Embryonic facial prominence (tissue), 1 donor: ENCODE measurements at regions not wholly inside any gene's neighbourhood (a gene's known extent, or its start where the extent isn't known, plus 50 kb on each side); places are given as distances from the start of the nearest gene placed in this dataset.
"Not testable (repeated sequence)": the region's sequence is repeated elsewhere in the genome, so short reads cannot be mapped to it uniquely, and the experiment has no call there.

Experiments
- DNase-seq: peaks from one replicate; pipeline ENCODE4 v3.0.0-alpha.2; 2016; ENCODE audit errors: extremely low spot score

DNA sequence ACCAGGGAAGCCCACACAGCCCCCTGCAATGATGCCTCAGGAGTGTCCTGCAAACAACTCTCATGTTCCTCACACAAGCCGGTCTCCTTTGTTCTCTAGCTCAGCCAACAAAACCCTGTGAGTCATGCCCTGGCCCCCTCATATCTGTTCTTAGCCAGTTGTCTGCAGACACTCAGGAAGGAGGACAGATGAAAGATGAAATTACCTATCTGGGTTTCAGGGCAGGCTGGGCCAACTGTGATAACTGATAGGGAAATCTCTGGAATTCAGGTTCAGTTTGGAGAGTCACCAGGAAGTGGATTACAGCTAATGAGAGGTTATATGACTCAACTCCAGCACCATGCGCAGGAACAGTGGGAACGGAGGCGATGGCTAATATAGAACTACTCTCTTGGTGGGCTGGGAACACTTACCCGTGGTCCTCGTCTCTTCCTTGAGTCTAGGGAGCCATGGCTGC is 352.0 kb upstream of the ADAMTS9 start:
- no peak for DNase-seq

DNA sequence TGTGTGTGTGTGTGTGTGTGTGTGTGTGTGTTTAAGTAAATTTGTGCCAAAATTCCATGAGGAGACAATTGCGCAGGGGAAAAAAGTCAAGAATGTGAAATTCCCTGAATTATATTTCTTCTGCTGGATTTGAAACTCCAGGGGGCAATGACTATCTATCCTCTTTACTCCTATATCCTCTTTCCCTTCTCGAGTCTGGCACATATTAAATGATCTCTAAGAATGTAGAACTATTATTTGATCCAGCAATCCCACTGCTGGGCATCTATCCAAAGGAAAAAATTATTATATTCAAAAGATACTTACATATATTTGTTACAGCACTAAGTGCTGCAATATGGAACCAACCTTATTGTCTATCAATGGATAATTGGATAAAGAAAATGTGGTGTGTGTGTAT is 350.1 kb upstream of the ADAMTS9 start:
- DNase-seq, result peak; percentile 65

DNA sequence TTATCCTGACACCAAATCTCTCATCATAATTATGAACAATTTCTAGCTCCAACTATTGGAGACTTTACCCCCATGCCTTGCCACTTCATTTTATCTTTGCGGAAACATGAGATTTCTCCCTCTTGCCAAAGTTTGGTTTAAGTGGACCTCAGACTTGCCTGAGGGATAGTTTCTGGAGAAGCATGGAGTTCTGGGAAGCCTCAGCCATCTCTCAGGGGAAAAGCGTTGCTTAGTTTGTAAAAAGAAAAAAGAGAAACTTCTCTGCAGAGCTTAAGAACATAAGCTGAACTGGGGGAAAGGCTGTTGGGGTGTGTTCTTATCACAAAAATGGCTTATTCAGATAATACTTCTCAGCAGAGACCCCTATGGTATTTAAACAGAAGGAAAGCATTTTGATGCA is 347.4 kb upstream of the ADAMTS9 start:
- DNase-seq, result no peak

DNA sequence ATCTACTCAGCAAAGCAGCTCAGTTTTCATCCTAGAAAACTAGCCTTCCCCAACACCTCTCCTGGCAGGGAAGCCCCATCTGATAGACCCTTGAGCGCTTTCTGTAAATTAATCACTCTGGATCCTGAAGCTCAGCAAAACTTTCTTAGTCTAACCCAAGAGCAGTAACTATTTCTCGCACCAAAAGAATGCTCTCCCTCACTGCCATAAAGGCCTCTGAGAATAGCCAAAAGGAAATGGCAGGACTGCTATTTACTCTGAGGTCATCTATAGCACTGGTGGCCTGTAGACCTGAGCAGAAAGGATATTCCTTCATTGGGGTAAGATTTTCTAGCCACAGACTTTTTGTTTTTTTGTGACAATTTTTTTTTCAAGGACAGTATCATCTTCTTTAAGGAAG is 345.8 kb upstream of the ADAMTS9 start:
- DNase-seq, result no peak

DNA sequence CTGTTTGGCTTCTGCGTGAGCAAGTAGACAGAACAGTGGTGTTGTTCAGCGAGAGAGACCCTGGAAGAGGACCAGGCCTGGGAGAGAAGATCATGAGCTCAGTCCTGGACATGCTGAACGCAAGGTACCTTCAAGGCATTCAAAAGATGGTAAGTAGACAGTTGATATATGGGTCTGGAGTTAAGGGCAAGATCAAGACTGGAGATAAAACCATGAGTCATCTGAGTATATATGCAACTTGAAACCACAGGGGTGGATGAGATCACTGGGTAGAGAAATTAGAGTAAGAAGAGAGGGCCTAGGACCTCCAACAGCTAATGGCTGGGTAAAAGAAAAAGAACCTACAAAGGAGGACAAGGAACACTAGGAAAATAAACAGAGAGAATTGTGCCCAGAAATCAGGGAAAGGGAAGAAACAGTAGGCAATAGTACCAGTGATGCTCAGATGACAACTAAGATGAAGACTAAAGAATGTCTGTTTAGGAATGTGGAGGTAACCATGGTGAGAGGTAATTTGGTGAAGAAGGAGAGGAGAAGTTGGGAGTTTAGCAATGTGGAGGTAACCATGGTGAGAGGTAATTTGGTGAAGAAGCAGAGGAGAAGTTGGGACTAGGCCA is 343.2 kb upstream of the ADAMTS9 start:
- DNase-seq, result no peak

DNA sequence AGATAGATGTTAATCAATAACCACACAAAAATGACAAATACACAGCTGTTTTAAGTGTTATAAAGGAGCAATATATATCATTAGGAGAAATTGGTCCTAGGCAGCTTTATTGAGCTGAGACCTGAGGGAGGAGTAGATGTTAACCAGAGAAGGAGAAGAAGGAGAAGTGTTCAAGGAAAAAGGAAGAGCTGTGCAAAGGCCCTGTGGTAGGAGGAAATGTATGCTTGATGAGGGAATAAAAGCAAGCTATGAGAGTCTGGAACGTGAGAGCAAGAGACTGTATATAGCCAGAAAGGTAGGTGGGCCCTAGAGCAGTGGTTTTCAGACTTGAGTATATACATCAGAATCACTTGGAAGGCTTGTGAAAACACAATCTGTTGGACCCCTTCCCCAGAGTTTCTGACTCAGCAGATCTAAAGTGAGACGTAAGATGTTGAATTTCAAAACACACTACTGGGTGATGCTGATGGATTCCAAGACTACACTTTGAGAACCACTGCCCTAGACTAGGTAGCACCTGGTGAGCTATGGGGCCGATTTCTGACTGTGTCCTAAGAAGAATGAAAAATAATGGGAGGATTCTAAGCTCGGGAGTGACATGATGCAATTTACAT is 342.3 kb upstream of the ADAMTS9 start:
- no peak for DNase-seq

DNA sequence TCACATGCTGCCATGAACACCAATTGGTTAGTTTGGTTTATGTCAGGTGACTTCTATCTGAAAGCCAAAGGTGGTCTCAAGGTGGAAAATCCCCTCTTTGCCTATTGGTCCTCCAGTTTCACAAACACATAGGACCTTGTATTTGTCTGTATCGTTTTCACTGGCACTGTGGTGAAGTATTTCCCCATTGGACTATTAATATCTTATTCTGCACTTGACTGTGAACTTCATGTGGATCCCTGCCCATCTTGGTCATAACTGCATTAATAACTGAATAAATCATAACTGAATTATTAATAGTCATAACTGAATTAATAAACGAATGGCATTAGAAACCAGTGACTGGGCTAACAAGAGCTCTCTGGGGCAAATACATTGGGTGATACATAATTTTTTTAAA is 341.3 kb upstream of the ADAMTS9 start:
- no peak for DNase-seq

DNA sequence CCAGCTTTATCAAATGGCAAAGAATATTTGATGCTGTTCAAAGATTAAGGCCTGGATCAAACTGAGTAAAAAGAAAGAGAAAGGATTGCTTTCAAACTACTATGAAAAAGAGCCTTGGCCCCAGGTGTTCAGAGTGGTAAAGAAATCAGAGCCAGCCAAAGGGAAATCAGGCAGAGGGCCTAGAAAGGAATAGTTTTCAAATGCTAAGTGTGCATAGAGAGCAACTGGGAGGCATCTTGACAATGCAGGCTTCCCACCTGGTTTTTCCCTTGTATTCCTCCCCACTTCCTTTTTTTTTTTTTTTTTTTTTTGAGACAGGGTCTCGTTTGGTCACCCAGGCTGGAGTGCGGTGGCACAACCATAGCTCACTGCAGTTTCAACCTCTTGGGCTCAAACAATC is 340.2 kb upstream of the ADAMTS9 start:
- DNase-seq, result no peak

DNA sequence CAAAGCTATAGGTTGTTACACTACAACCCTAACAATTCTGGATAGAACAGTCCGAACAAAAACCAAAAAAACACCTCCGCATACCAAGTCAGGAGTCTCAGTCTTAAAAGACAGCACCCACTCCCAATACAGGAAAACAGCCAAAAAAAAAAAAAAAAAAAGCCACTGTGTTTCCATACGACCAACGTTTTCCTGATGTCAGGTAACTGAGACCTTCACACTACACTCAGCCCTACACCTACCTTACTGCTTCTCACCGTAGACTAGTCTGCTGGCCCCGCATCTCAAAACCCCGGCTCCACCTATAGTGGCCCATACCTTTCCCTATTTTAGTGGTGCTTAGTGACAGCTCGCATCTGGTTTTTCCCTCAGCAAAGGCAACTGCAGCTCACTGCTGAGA is 339.5 kb upstream of the ADAMTS9 start:
- DNase-seq, result no peak

DNA sequence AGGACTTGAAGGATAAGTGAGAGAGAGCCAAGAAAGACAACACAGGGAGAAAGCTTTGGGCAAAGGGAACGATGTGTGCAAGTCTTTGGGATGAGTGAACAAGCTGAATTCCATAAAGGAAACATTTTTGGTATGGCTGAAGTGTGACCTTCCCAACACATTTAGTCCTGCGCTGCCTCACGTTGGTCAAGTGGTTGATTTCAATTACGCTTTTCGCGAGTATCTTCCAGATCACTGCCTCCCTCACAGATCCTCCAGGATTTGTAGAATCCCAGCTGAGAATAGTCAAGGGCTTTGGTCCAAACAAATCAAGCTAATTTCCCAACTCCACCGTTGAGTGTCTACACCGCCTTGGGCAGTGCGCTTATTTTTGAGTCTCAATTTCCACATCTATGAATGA is 338.4 kb upstream of the ADAMTS9 start:
- no peak for DNase-seq

DNA sequence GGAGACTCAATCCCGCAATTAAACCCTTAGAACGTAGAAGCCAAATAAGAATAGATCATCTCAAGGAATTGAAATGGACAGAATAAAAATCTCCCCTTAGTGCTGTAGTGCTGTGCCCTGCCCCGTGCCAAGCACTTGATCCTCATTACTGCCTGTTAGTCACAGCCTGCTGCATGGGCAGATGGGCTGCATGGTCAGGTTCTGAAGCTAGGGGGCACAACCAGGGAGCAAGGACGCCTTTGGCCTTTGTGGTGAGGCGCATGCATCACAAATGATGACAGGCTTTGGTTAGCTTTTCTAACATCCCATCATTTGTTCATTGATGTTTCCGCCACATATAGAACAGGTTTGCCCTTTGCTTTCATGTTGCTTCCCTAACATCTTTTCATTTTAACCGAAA is 336.3 kb upstream of the ADAMTS9 start:
- no peak for DNase-seq

DNA sequence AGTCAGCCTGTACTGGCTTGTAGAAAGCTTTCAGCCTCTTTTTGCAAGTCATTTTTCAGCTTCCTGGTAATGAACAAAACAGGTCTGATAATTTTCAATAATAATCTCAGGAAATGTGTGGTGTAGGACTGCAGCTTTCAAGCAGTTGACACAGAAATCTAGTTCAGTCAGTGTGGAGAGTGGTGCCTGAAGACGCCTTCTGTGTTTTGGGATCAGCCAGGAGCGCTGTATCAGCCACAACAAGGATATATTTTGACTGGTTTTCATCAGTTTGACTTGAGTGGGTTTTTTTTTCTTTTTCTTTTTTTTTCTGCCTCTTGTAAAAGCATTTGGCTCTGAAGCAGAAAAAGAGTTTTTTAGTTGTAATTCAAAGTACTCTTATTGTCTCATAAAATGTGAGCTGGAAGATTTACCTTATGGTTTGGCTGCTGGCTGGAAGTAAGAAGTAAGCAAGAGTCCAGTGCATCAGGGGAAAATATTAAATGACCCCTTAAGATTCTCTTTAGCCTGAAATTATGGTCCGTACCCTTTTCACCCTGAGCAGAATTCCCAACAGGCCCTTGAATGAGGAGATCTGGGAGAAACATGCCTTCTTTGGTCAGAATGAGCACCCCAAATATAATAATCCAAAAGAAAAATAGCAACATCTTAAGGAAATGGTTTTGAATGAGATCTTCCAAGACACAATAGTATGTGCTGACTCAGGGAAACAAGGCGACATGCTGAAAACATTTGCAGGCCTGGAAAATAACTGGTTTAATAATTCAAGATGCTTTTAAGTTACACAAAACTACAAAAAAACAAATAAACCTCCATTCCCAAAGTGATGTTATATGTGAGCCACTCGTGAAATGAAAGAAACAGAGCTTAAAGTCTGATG is 332.7 kb upstream of the ADAMTS9 start:
- peak; percentile 55 for DNase-seq

DNA sequence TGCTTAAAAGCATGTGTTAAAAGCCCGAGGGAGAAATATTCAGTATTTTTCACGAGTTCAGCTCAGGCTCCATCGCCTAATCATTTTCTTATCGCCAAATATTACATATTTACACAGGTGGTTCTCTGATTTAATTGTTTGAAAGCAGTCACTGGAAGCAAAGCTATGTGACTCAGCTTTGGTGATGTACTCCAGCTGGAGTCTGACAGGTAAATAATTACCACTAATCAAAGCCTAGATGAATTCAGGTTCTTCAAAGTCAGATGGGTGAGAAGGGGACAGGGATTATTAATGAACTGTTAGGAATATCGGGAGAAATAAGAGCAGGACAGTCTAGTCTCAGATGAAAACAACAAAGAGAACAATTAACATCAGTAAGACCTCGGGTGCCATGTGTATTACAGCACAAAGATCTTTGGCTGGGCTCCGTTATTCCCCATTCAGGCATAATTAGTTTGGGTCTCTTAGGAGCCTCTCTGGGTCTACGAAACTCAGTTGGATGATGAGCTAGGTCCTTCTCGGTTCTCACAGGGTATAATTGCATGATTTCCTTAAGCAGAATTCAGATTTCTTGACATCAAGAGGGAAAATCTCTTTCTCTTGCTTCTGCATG is 331.7 kb upstream of the ADAMTS9 start:
- DNase-seq, result no peak

DNA sequence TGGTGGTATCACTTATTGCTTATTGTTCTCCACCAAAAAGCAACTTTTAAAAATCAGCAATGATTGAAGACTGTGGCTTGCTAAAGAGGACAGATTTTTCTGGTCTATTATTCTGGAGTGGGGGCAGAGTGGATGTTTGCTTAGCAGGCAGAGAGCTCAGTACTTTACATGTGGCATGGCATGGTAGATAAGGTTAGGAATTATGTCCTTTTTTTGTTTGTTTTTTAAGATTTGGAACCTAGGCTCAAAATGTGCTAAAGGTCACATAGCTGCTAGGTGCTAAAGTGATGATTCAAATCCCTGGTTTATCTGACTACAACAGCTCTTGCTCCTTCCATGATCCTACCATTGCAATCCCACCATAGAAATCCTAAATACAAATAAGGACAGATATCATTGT is 331.0 kb upstream of the ADAMTS9 start:
- DNase-seq, result no peak

DNA sequence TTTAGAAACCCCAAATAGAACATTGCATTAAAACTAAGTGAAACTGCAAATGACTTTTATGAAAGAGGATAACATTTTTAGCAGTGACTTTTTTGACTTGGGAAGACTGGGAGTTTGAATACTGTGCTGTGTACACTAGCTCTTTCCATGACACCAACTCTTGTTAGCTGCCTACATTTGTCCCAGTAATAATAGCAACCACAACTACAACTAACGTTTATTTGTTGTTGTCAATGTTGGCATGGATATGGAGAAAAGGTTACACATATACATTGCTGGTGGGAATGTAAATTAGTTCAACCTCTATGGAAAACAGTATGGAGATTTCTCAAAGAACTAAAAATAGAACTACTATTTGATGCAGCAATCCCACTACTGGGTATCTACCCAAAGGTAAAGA is 329.6 kb upstream of the ADAMTS9 start:
- no peak for DNase-seq

DNA sequence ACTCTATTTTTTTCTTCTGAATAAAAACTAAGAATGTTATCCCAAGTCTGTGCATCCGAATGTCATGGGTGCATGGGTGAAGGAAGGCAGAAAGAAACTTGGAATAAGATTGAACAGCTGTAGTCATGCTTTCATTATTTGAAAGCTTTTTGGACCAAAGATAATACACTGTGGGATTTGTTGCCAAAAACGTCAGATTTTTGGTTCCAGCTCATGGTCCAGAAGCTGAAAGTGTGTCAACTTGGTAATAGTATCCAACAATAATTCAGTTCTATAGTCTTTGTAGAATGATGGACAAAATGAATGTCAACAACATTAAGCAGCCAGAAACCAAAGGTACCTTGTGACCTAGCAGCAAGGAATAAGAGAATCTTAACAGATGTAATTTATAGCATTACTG is 327.9 kb upstream of the ADAMTS9 start:
- no peak for DNase-seq

DNA sequence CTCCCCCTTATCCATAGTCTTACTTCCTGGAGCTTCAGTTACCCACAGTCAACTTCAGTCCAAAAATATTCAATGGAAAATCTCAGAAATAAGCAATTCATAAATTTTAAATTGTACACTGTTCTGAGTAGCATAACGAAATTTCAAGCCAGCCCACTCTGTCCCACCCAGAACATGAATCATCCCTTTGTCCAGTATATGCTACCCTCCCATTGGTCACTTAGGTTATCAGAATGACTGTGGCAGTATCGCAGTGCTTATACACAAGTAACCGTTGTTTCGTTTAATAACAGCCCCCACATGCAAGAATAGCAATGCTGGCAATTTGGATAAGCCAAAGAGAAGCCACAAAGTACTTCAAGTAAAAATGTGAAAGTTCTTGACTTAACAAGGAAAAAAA is 325.3 kb upstream of the ADAMTS9 start:
- DNase-seq, result no peak

DNA sequence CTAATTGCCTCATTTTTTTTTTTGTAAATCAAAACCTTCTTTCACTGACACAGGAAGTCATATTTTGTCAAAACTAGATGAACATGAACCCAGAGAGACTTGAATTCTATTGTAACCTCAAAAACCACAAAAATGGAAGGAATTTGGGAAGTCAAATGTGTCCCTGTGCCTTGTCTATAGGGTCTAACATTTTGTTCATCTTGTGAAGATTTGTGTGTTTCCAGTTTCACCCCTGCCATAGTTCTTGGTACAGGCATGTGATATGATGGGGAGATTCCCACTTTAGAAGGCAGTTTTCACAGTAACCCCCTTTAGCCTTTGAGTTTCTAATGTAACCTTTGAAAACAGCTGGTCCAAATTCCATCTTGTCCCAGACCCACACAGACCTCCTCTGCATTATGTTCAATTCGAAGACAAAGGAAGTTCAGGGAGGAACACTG is 318.5 kb upstream of the ADAMTS9 start:
- no peak for DNase-seq

DNA sequence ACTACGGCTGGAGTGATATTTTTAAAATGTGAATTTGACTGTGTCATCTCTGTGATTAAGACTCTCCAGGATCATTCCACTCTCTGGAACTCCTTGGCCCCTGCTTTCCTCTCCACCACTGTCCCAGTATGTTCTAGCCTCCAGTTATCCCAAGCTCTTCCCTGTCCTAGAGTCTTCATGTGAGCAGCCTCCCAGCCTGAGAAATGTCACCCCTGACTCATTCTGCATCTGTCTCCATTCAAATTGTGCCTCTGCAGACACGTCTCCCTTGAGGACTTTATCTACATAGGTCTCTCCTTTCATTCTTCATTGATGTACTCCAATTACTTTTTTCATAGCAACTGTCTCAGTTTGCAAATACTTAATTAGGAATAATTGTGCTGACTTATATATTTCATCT is 317.7 kb upstream of the ADAMTS9 start:
- DNase-seq, result no peak

DNA sequence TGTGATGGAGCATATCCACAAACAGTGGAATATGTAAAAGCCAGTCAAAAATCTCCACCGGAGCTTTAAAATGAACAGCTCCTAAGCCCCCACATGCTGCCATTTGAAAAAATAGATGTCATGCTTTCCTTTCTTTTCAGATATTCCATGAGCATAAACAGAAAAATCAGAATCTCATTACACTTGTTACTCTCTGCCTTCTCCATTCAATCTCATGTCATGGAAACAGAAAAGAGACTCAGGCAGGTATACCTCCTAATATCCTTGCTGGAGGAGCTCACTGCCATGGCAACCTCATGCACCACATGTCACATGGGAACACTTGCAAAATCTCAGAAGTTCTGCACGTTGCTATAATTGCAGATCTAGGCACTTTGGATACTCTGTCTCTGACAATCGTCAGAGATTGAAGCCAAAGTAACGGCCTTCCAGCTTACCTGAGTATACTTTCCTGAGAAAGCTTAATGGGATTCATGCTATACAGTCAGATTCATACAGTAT is 317.0 kb upstream of the ADAMTS9 start:
- DNase-seq, result no peak

DNA sequence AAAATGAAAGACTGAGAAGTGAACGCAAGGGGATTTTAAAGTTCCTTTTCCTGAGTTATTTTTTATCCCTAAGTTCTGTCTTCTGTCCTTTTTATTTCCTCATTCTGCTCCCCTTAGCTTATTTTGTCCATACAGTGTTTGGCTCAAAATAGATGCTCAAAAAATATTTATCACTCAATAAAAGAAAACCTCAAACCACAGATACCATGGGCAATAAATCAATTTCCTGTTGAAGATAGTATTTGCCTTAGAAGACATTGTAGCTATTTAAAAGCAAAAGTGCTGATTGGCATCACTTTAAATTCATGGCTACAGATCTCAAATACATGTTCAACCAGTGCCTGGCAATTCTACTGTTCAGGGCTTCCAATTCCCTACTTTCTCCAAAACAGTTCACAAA is 316.5 kb upstream of the ADAMTS9 start:
- no peak for DNase-seq

DNA sequence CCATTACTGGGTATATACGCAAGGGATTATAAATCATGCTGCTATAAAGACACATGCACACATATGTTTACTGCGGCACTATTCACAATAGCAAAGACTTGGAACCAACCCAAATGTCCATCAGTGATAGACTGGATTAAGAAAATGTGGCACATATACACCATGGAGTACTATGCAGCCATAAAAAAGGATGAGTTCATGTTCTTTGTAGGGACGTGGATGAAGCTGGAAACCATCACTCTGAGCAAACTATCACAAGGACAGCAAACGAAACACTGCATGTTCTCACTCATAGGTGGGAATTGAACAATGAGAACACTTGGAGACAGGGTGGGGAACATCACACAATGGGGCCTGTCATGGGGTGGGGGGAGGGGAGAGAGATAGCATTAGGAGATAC is 313.3 kb upstream of the ADAMTS9 start:
- DNase-seq, result not testable (repeated sequence)
